NCI-H146 treated with DMSO at 0.1 percent for 48 hours (cell line): ENCODE measurements at regions not wholly inside any gene's neighbourhood (a gene's known extent, or its start where the extent isn't known, plus 50 kb on each side); places are given as distances from the start of the nearest gene placed in this dataset.

Experiments
- DNase-seq: peaks from one replicate; lab custom pipeline; 2025; ENCODE audit not compliant: unreplicated experiment; lab: John Stamatoyannopoulos, UW

DNA sequence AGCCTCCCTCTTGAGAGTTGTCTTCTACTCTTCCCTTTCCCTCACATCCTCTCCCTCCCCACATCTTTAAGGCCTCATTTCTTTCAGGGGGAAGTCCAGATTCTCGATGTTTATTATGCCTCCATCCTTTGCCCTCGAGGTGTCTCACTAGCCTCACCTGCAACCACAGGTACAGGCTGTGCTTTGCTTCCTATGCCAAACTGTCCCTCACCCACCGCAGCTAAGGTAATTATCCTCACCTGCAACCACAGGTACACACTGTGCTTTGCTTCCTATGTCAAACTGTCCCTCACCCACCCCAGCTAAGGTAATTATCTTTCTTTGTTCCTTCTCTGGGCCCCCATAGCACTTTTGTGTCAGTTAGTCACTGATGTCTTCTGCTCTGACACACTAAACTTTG lies 328.1 kb upstream of the SNX7 start:
- no peak for DNase-seq

DNA sequence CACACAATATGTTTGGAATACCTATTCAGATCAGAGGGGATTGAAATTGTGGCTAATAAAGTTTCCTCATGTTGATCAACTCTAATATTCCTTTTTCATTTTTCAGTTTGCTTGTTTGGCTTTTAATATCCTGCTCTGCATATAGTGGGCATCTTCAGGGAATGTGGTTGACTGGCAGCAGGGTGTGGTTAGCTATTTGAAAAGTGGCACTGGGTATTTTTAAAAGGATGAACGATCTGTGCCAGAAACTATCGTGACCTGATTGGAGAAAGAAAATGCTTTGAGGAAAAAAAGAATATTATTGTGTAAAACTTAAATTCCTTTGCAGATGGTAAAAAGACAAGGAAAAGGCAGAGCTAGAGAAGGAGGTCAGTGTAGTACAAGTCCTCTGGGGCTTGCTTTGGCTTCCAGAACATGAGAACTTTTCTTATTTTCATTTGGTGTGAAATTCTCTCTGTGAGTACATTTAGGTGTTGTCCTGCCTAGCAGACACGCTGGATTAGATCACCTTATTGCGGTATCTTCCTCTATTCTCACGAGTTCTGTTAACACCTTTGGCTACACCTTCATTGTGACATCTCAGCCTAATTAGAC lies 329.7 kb upstream of the SNX7 start:
- DNase-seq: no peak

DNA sequence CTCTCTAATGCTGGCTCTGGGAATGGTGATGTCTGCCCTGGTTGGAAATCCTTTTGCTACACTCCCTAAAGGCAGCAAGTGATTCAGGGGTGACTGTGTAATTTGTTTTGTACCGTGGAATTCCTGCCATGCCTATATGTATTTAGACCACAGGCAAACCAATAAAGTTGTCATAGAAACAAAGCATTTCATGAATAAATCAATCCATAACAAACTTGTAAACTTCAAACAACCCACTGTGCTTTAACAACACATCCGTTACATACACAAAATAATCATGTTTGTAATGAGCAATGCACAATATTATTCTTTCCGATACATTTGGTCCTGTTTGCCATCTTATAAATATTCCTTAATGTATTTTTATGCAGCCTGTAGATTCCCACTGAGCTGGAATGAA lies 330.3 kb upstream of the SNX7 start:
- DNase-seq: no peak

DNA sequence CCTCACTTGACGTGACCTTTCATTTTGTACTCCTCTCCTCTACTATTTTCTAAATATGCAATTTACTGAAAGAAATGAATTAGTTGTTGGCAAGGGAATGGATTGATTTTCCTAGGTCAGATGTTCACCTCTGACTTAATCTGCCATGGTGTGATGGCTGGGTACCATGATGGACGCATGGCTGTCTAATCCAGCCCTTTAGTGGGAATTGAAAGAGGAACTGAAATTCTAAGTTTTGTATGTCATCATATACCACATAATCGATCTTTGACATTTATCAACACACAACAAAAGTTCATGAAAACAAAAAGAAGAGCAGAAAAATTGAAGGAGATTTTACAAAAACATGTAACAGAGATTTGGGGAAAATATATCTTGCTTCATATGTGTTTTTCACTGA lies 331.3 kb upstream of the SNX7 start:
- DNase-seq: no peak

GRCh38 chr1:98328855-98329254 lies 332.7 kb upstream of the SNX7 start:
- no peak for DNase-seq

DNA sequence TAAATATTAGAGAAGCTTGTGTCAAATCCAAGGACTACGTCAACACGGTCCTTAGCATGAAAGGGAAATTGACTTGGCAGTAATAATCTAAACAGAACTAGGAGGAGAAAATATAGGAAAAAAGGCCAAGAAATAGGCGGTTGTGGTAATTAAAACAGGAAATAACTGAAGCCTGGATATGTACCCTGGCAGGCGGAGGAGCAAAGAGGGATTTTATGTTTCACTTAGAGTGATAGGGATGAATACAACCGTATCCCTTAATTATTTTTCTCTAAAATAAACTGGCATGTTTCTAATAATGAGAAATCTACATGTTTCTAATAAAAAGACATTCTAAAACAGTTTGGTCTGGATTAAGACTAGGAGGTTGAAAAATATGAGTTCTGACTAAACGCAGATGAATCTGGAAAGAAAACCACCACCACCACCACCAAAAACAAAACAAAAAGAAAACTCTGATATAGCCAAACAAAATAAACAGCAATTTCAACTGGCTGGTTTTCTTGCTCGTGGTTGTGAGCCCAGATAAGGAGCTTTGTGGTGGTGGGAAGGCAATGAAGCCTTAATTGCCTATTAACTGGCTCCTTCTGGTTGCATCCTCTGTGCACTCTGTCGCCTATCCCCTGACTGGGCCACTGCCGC lies 334.2 kb upstream of the SNX7 start:
- DNase-seq: no peak

GRCh38 chr1:98325646-98326440 lies 335.7 kb upstream of the SNX7 start:
- DNase-seq: no peak

DNA sequence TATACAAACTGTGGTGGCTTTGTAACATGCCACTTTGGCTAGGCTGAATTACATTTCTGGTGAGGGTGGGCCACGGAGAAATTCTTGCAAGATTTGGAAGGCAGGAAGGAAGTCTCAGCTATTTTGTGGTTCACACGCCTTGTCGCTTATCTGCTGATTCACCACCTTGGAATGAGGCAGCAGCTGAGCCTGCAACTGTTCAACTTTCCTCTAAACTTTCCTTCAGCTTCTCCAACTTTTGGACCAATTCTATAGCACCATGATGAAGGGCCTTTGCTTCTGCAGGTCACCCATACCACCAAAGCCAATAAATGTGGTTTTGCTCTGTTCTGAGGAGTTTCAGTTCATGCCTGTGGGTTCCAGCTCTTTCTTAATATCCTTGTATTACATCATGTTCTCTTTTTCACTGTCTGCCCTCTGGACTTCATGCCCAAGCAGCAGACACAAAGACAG lies 337.6 kb upstream of the SNX7 start:
- DNase-seq: no peak

- no peak for DNase-seq
Observed at GRCh38 chr1:98323388-98323787, 338.1 kb upstream of the SNX7 start.

DNA sequence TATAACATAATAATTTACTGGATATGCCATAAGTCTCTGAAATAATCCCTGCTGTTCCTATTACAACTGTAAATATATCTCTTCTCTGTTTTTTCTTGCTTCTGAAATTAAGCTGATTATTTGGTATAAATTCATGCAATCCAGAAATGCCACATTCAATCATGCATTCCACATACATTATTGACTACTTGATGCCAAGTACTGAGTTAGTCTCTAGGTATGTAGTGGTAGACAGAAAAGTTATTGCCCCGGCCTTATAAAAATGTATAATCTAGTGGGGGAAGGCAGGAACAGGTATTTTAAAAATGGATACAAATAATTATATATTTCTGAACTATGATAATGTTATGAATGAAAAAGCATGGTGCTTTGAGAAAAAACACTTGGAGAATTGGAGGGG lies 338.6 kb upstream of the SNX7 start:
- no peak for DNase-seq

DNA sequence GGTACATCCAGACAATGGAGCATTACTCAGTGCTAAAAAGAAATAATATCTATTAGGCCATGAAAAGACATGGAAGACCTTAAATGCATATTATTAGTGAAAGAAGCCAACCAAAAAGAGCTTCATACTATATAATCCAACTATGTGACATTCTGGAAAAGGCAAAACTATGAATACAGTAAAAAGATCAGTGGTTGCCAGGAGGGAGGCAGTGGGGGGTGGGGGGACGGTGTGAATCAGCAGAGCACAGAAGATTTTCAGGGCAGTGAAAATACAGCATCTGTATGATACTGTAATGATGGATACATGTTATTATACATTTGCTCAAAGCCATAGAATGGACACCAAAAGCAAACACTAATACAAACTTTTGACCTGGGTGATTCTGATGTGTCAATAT lies 339.4 kb upstream of the SNX7 start:
- no peak for DNase-seq

DNA sequence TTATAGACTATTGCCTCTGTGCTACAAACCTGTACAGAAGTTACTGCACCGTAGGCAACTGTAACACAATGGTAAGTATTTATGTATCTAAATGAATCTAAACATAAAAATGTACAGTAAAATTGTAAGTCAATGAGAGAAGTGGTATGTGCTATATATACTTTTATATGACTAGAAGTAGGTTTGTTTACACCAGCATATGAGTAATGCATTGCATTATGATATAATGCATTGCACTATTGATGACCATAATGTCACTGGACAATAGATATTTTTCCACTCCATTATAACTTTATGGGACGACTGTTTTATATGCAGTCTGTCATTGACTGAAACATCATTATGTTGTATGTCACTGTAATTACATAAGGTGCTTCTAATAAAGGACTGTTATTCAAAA lies 340.3 kb upstream of the SNX7 start:
- DNase-seq: no peak

DNA sequence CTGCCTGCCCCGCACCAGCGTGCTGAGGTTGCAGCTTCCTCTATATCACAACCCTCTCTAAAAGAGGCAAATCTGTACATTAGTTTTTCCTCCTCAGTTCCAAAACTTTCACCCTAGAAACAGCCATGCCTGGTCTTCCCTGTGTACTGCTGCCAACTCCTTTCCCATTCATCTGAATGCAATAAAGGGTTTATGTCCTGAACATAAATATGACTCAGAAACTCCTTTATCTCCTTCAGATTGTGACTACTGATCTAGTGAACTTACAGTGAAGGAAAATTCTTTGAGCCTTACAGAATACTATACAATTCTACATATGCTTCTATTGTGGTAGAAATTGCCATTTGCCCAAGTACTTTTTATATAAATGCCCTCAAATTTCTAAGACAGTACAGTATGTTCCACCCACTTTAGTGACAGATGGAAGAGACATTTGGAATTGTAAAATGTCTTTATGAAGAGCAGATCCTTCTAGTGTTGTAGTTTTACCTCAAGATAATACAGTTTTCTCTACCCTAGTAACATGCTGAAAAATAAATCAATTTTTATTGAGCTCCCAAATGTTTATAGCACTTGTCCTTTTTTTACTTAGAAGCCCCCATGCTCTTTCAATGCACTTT lies 345.1 kb upstream of the SNX7 start:
- DNase-seq: no peak

DNA sequence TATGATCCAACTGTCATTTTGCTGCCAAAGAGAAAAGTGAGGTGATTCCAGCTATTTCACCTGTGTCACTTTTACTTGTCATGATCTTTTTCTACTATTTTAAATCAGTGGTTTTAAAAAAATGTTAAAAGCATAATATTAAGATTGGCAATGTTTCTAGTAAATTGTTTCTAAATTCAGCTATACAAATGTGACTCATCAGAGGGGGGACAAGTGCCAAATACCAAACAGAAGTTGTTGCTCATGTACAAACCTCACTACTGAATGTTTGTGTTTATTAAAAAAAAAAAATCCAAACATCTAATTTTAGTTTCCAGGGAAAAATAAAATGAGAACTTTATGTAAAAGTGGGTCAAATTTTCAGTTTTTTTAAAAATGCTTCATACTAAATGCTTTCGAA lies 346.2 kb upstream of the SNX7 start:
- no peak for DNase-seq

DNA sequence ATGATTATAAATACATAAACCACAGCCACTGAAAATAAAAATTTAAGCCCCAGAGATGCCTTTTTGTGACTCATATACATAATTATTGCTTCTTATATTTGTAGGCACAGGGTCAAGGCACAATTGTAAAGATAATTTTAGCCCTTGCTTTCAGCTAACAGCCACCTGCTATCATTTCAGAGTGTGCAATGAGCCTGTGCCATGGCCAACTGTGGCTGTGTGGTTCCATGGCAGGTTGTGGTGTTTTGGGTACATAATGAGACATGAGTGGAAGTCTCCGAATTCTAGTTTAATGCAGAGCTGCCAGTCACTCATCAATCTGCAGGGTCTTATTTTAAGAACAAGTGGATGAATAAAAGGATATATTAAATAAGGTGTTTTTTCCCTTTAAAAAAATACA lies 346.9 kb upstream of the SNX7 start:
- DNase-seq: no peak

- no peak for DNase-seq
Observed at GRCh38 chr1:98306517-98307089, 354.9 kb upstream of the SNX7 start.

DNA sequence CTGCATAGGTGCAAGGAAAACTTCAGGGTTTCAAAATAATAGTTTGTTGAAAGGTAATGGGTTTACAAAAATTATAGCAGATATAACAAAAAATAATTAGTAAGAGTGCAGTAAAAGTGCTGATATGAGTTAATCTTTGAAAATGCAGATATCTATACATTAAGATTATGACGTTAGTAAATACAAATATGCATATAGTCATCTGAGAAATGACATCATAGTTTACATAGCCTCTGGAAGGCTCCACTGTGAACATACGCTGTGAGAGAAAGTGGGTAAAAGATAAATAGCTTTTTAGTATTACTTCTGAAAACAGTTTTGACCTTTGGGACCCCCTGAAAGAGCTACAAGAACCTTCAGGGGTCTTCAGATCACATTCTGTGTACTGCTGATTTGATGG lies 356.2 kb upstream of the SNX7 start:
- no peak for DNase-seq

DNA sequence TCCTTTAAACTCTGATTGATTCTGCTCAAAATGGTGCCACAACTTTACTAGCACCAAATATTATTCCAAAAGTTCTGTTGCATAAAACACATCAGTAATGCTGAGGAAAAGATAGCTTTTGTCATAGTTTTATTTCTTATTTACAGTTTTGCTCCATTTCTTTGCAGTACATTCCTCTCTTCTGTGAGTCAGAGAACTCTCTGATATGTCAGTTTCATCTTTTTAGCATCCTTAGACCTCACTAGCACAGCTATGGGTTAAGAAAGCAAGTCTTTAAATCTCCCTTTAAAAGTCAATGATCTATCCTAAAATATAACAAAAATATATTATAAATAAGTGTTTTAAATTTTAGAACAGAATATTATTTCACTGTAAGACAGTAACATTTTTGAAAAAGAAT lies 356.6 kb upstream of the SNX7 start:
- no peak for DNase-seq

DNA sequence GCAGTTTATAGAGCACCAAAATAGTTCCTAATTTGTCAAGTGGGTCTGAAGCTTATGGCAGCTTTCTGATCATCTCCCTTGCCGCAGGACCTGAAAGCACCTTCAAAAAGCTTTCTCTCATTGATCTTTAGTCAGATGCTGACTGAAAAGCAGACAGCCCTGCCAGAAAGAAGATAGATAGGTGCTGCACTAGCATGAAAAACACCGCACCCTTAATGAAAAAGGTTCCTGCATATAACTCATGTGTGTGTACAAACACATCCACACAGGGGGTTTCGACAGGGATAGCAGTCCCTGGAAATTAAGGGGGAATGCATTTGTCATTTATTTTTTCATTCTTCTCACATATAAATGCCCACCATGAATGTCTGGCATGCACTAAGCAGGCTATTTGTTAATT lies 361.7 kb upstream of the SNX7 start:
- DNase-seq: no peak

DNA sequence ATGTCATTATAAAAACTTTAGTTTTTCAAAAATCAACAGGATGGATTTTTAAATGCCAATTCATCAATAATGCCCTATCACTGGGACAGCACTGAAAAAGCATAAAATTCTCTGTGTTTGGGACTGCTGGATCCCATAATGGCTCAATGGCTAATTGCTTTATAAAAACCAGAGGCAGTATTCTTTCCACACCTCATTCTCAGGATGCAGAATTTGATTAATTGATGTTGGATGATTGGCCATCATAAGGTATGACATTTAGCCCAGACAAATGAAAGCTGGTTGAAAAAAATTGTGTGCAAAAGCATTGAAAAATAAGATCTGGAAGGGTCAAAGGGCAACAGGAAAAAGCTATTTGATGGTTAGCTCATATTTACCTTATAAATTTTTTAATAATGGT lies 362.2 kb upstream of the SNX7 start:
- DNase-seq: no peak

DNA sequence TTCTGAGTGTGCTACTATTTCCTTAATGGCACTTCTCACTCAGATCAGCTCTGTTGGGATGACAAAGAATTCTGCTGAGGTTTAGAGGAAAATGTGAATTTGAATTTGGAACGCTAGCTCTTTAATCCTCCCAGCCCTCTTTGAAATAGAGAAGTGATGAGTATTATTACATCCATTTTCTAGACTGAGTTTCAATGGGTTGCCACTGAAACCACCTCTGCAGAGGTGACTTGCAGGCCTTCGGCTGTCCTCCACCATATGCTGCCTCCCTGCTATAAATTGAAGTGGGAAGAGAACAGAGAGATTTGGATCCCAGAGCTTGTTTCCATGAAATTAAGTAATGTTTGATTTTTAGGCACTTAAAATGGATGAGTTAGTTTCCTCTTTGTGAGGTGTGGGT lies 363.2 kb upstream of the SNX7 start:
- no peak for DNase-seq

- DNase-seq: no peak
Observed at GRCh38 chr1:98296681-98297080, 364.8 kb upstream of the SNX7 start.
